OCI-LY7 (cell line): ENCODE measurements at regions not wholly inside any gene's neighbourhood (a gene's known extent, or its start where the extent isn't known, plus 50 kb on each side); places are given as distances from the start of the nearest gene placed in this dataset.

Source experiments
- BruUV-seq: library from RNA; stranded (reverse); fragments of 400-500 nt; replicated peaks from 2 replicates; lab custom pipeline; 2021; lab: Mats Ljungman, UMichigan
- CTCF ChIA-PET: fragments of 300-600 bp; sonication (Branson Sonifier 250); formaldehyde crosslinking; loops from one replicate; lab custom pipeline; 2022; ENCODE audit warnings: antibody characterized with exemption; ENCODE audit not compliant: unreplicated experiment; lab: Charles Lee
- POLR2A ChIA-PET: fragments of 300-600 bp; sonication (Branson Sonifier 250); formaldehyde crosslinking; loops from one replicate; lab custom pipeline; 2022; ENCODE audit warnings: antibody characterized with exemption; lab: Charles Lee
- DNase-seq: peaks from one replicate; pipeline ENCODE4 v3.0.0-alpha.2; 2015; ENCODE audit warnings: low spot score
- H2AFZ ChIP-seq: fragments of 200-600 bp; sonication (generic), shearing (Covaris generic); 2 replicates; pipeline ENCODE4 v1.6.1; 2014; ENCODE audit warnings: mild to moderate bottlenecking, antibody characterized with exemption, low read length, moderate library complexity
- H3K27ac ChIP-seq: fragments of 200-600 bp; sonication (generic); 2 replicates; pipeline ENCODE4 v1.5.1; 2014; ENCODE audit warnings: mixed run types, low read depth, mild to moderate bottlenecking, moderate library complexity, low read length, inconsistent platforms; ENCODE audit not compliant: poor library complexity, severe bottlenecking
- H3K36me3 ChIP-seq: fragments of 200-600 bp; sonication (generic); 2 replicates; pipeline ENCODE4 v1.6.1; 2014; ENCODE audit warnings: mild to moderate bottlenecking, antibody characterized with exemption, low read length, moderate library complexity, mixed read lengths; ENCODE audit not compliant: insufficient read depth
- H3K4me1 ChIP-seq: fragments of 200-600 bp; sonication (generic); 2 replicates; pipeline ENCODE4 v1.5.1; 2014; ENCODE audit warnings: mild to moderate bottlenecking, low read length; ENCODE audit not compliant: insufficient read depth, poor library complexity, severe bottlenecking
- H3K4me2 ChIP-seq: fragments of 200-600 bp; sonication (generic); 2 replicates; pipeline ENCODE4 v1.6.1; 2014; ENCODE audit warnings: mild to moderate bottlenecking, low read length
- H3K4me3 ChIP-seq: fragments of 200-600 bp; sonication (generic); 2 replicates; pipeline ENCODE4 v1.5.1; 2014; ENCODE audit warnings: mild to moderate bottlenecking, low read depth, low read length; ENCODE audit not compliant: poor library complexity, severe bottlenecking
- H3K79me2 ChIP-seq: fragments of 200-600 bp; sonication (generic); 2 replicates; pipeline ENCODE4 v1.6.1; 2016; ENCODE audit warnings: low read depth, mild to moderate bottlenecking, low read length, moderate library complexity, mixed read lengths; ENCODE audit not compliant: insufficient read depth
- H3K9me2 ChIP-seq: fragments of 200-600 bp; sonication (generic); 2 replicates; pipeline ENCODE4 v1.6.1; 2016; ENCODE audit warnings: mild to moderate bottlenecking, low read length, mixed read lengths; ENCODE audit not compliant: insufficient read depth
- H3K9me3 ChIP-seq: fragments of 200-600 bp; sonication (generic); 2 replicates; pipeline ENCODE4 v1.6.1; 2014; ENCODE audit warnings: mild to moderate bottlenecking, mixed run types, low read length, mixed read lengths
- H4K20me1 ChIP-seq: fragments of 200-600 bp; sonication (generic); 2 replicates; pipeline ENCODE4 v1.6.1; 2014; ENCODE audit warnings: mild to moderate bottlenecking, antibody characterized with exemption, low read length, moderate library complexity, mixed read lengths; ENCODE audit not compliant: insufficient read depth
- CTCF ChIP-seq: fragments of 200-600 bp; sonication (generic); conservative IDR thresholded peaks from 2 replicates; pipeline ENCODE4 v1.5.1; 2014; ENCODE audit warnings: mild to moderate bottlenecking, antibody characterized with exemption, low read length, moderate library complexity, mixed read lengths
- EZH2phosphoT487 ChIP-seq: fragments of 200-600 bp; sonication (generic); IDR thresholded peaks from 2 replicates; pipeline ENCODE4 v1.6.1; 2018; ENCODE audit warnings: low read depth, borderline replicate concordance, mild to moderate bottlenecking, mixed run types, antibody characterized with exemption, low read length, moderate library complexity, mixed read lengths
- intact Hi-C: fragments of 100-400 bp; cut with micrococcal nuclease; formaldehyde crosslinking; loops from one replicate; pipeline ENCODE4 v1.10.0; 2022; ENCODE audit not compliant: unreplicated experiment

GRCh38 chr1:41294216-41294615 is 52.1 kb upstream of the SCMH1 start:
- TF ChIP-seq CTCF: no peak
- no peak for TF ChIP-seq EZH2phosphoT487
- ChIA-PET POLR2A (no interaction called here), CTCF (no interaction called here)
- no peaks in the 10 kb centered on the region for H3K9me3 ChIP-seq
- no peaks in the 10 kb centered on the region for H4K20me1 ChIP-seq
- no peaks in the 10 kb centered on the region for H3K36me3 ChIP-seq
- H3K4me3 ChIP-seq: no peak overlapping the region
- intact Hi-C loops: no loop called here
- no peak overlapping the region for H3K4me2 ChIP-seq
- no peak for DNase-seq
- H2AFZ ChIP-seq: no peak overlapping the region
- no TSS peak for BruUV-seq
- H3K27ac ChIP-seq: no peak overlapping the region
- H3K4me1 ChIP-seq: no peaks in the 10 kb centered on the region
- H3K9me2 ChIP-seq: no peaks in the 10 kb centered on the region
- H3K79me2 ChIP-seq: no peaks in the 10 kb centered on the region

GRCh38 chr1:41293779-41294178 is 51.7 kb upstream of the SCMH1 start:
- no peak overlapping the region for H3K27ac ChIP-seq
- intact Hi-C loops: no loop called here
- CTCF ChIA-PET: no interaction called here
- no TSS peak for BruUV-seq
- TF ChIP-seq EZH2phosphoT487 (no peak), CTCF (no peak)
- H3K9me3 ChIP-seq: no peaks in the 10 kb centered on the region
- no peak overlapping the region for H3K4me2 ChIP-seq
- H4K20me1 ChIP-seq: no peaks in the 10 kb centered on the region
- H3K9me2 ChIP-seq: no peaks in the 10 kb centered on the region
- no peak overlapping the region for H2AFZ ChIP-seq
- no peaks in the 10 kb centered on the region for H3K79me2 ChIP-seq
- DNase-seq: no peak
- no peaks in the 10 kb centered on the region for H3K4me1 ChIP-seq
- no peak overlapping the region for H3K4me3 ChIP-seq
- no peaks in the 10 kb centered on the region for H3K36me3 ChIP-seq
- POLR2A ChIA-PET: no interaction called here
